ENCODE measurements at regions not wholly inside any gene's neighbourhood (a gene's known extent, or its start where the extent isn't known, plus 50 kb on each side); places are given as distances from the start of the nearest gene placed in this dataset.

DNA sequence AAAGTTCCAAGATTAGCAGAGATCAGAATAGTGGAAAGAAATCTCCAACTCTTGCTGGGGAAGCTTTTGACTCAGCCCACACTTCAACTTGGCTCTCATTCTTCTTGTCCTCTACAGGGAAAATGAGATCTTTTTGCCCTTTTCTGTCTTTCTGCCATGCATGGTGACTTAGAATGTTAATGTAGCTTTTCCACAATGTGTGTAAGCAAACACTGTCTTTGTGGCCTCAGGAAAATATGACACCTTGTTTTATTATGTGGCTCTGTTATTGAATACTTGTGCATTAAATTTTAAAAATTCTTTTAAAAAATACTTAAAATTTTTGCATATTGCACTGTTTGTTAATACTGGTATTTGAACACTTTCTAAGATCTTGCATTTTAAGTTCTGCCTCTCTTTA is 65.4 kb upstream of the WDR75 start:
- TF ChIP-seq PAX5 (IDR thresholded peaks at IDR 0.05; ENCODE audit: insufficient read depth, low read length, severe bottlenecking) (no peak), POLR2A (IDR thresholded peaks at IDR 0.05; ENCODE audit: low read depth, low read length) (no peak), POU2F2 (IDR thresholded peaks at IDR 0.05; ENCODE audit: low read depth, low read length) (no peak), TAF1 (IDR thresholded peaks at IDR 0.05; ENCODE audit: low read depth, low read length) (no peak), SPI1 (IDR thresholded peaks at IDR 0.05; ENCODE audit: low read depth, low read length) (no peak), POLR2AphosphoS5 (IDR thresholded peaks at IDR 0.05; ENCODE audit: low read depth, low read length) (no peak)
- no peak for DNase-seq (ENCODE audit: insufficient read length, low spot score)
- FAIRE-seq, result no peak

DNA sequence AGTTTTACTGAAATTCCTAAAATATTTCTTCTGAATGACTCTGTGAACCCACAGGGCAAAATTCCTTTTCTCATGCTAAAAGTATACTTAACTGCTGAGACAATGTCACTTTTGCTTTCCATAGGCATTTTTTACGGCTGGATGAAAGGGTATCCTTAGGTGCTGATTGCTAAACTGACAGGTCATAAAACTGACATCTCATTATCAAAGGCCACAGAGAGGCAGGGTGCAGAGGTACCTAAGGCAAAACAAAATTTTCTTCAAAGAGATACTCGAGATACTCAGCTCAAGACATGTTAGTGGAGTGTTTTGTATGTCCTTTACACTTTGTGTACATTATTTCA is 62.0 kb upstream of the WDR75 start:
- TF ChIP-seq POU2F2 (IDR thresholded peaks at IDR 0.05; ENCODE audit: low read depth, low read length) (no peak), TAF1 (IDR thresholded peaks at IDR 0.05; ENCODE audit: low read depth, low read length) (no peak), POLR2A (IDR thresholded peaks at IDR 0.05; ENCODE audit: low read depth, low read length) (no peak), POLR2AphosphoS5 (IDR thresholded peaks at IDR 0.05; ENCODE audit: low read depth, low read length) (no peak), SPI1 (IDR thresholded peaks at IDR 0.05; ENCODE audit: low read depth, low read length) (no peak), PAX5 (IDR thresholded peaks at IDR 0.05; ENCODE audit: insufficient read depth, low read length, severe bottlenecking) (no peak)
- no peak for FAIRE-seq

DNA sequence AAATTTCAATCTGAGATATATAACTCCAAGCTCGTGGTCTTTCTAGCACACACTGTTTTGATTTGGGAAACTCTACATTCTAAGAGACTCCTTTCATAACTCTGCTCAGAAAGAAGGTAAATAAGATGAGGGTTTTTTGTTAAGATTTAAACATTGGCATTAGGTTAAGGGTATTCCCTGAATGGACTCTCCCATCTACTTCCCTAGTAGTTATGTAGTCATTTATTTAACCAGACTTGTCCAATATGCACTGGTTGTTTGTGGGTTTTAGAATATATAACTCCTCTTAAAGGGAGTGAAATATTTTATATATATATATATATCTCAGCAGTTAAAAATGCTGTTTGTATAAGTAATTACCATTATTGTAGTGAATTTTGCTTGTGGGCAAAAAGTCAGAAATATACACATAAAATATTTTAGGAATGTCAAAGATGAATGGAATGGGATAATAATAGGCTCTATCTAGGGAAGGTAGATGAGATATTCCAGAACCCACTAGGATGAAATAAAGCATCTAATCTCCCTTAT is 61.5 kb upstream of the WDR75 start:
- TF ChIP-seq POLR2AphosphoS5 (IDR thresholded peaks at IDR 0.05; ENCODE audit: low read depth, low read length) (no peak), POLR2A (IDR thresholded peaks at IDR 0.05; ENCODE audit: low read depth, low read length) (no peak), POU2F2 (IDR thresholded peaks at IDR 0.05; ENCODE audit: low read depth, low read length) (no peak), TAF1 (IDR thresholded peaks at IDR 0.05; ENCODE audit: low read depth, low read length) (no peak), PAX5 (IDR thresholded peaks at IDR 0.05; ENCODE audit: insufficient read depth, low read length, severe bottlenecking) (no peak), SPI1 (IDR thresholded peaks at IDR 0.05; ENCODE audit: low read depth, low read length) (no peak)
- FAIRE-seq, result no peak
- DNase-seq (ENCODE audit: insufficient read length, low spot score), result no peak

More for the DNA sequence above, 62.0 kb upstream of the WDR75 start:
- no peak for DNase-seq (ENCODE audit: insufficient read length, low spot score)

DNA sequence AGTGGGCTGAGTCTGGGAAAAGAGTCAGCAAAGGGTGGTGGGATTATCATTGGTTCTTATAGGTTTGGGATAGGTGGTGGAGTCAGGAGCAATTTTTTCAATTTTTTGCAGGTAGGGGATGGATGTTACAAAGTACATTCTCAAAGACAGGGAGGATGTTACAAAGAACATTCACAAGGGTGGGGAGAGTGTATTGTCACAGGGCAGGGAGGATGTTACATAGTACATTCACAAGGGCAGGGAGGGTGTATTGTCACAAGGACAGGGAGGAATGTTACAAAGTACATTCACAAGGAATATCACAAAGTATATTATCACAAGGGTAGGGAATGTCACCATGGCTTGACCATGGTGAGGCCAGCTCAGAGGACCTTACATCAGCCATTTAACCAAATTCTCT is 58.6 kb upstream of the WDR75 start:
- DNase-seq (ENCODE audit: insufficient read length, low spot score), result no peak
- peak; percentile 28 for FAIRE-seq
- TF ChIP-seq TAF1 (IDR thresholded peaks at IDR 0.05; ENCODE audit: low read depth, low read length) (no peak), POLR2A (IDR thresholded peaks at IDR 0.05; ENCODE audit: low read depth, low read length) (no peak), POLR2AphosphoS5 (IDR thresholded peaks at IDR 0.05; ENCODE audit: low read depth, low read length) (no peak), PAX5 (IDR thresholded peaks at IDR 0.05; ENCODE audit: insufficient read depth, low read length, severe bottlenecking) (no peak), SPI1 (IDR thresholded peaks at IDR 0.05; ENCODE audit: low read depth, low read length) (no peak), POU2F2 (IDR thresholded peaks at IDR 0.05; ENCODE audit: low read depth, low read length) (no peak)

DNA sequence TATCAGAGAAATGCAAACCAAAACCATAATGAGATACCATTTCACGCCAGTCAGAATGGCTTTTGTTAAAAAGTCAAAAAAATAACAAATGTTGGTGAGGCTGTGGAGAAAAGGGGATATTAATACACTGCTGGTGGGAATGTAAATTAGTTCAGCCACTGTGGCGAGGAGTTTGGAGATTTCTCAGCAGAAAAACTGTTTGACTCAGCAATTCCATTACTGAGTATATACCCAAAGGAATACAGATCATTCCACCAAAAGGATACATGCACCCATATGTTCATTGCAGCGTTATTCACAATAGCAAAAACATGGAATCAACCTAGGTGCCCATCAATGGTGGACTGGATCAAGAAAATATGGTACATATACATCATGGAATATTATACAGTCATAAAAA is 54.5 kb upstream of the WDR75 start:
- no peak for FAIRE-seq
- TF ChIP-seq PAX5 (IDR thresholded peaks at IDR 0.05; ENCODE audit: insufficient read depth, low read length, severe bottlenecking), result no peak
- no peak for TF ChIP-seq POLR2AphosphoS5 (IDR thresholded peaks at IDR 0.05; ENCODE audit: low read depth, low read length)
- no peak for TF ChIP-seq SPI1 (IDR thresholded peaks at IDR 0.05; ENCODE audit: low read depth, low read length)
- no peak for TF ChIP-seq POLR2A (IDR thresholded peaks at IDR 0.05; ENCODE audit: low read depth, low read length)
- TF ChIP-seq POU2F2 (IDR thresholded peaks at IDR 0.05; ENCODE audit: low read depth, low read length), result no peak
- no peak for TF ChIP-seq TAF1 (IDR thresholded peaks at IDR 0.05; ENCODE audit: low read depth, low read length)

DNA sequence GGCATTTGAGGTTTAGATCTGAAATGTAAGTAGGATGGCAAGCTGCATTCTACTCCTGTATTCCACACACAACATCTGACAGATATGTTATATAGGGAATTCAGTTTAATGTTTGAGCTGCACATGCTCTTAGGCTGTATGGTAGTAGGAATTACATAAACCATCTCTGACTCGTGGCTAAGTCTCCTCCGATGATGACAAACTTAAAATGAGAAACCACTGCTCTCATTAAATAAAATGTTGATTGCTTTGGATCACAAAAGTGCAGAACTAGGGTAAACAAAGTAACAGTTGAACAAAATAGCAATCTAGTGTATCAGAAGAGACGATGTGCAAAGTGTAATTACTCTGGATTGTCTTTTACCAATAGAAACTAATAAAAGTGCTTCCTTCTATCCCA is 50.1 kb upstream of the WDR75 start:
- FAIRE-seq (no peak), DNase-seq (ENCODE audit: insufficient read length, low spot score) (no peak)
- TF ChIP-seq SPI1 (IDR thresholded peaks at IDR 0.05; ENCODE audit: low read depth, low read length) (no peak), POLR2A (IDR thresholded peaks at IDR 0.05; ENCODE audit: low read depth, low read length) (no peak), PAX5 (IDR thresholded peaks at IDR 0.05; ENCODE audit: insufficient read depth, low read length, severe bottlenecking) (no peak), POU2F2 (IDR thresholded peaks at IDR 0.05; ENCODE audit: low read depth, low read length) (no peak)

More for the DNA sequence above, 54.5 kb upstream of the WDR75 start:
- no peak for DNase-seq (ENCODE audit: insufficient read length, low spot score)
